HepG2 (cell line): ENCODE measurements at regions not wholly inside any gene's neighbourhood (a gene's known extent, or its start where the extent isn't known, plus 50 kb on each side); places are given as distances from the start of the nearest gene placed in this dataset.

Experiments
- ESRRA ChIP-seq: sonication (generic); formaldehyde crosslinking; IDR thresholded peaks from 2 replicates; pipeline ENCODE4 v1.5.1; 2020; ENCODE audit warnings: mild to moderate bottlenecking, low read depth, missing genetic modification reagents
- HNRNPL ChIP-seq: fragments of 200-400 bp; formaldehyde crosslinking; IDR thresholded peaks from 2 replicates; pipeline ENCODE4 v1.6.1; 2017; ENCODE audit warnings: mild to moderate bottlenecking, low read depth, low read length
- JUND ChIP-seq: sonication (generic); formaldehyde crosslinking; IDR thresholded peaks from 2 replicates; pipeline ENCODE4 v1.8.0; 2022; ENCODE audit warnings: mild to moderate bottlenecking, missing genetic modification reagents
- KLF15 ChIP-seq: sonication (generic); formaldehyde crosslinking; IDR thresholded peaks from 2 replicates; pipeline ENCODE4 v1.8.1; 2023; ENCODE audit warnings: borderline replicate concordance, mild to moderate bottlenecking, inconsistent platforms, missing genetic modification reagents, mixed read lengths
- NCOR1 ChIP-seq: fragments of 200-600 bp; sonication (generic); IDR thresholded peaks from 2 replicates; pipeline ENCODE4 v1.7.0; 2017; ENCODE audit warnings: antibody characterized with exemption, low read length, borderline replicate concordance
- ZNF292 ChIP-seq: sonication (generic); formaldehyde crosslinking; IDR thresholded peaks from 2 replicates; pipeline ENCODE4 v1.8.1; 2022; ENCODE audit warnings: mild to moderate bottlenecking, low read depth, missing genetic modification reagents, borderline replicate concordance
- ZNF460 ChIP-seq: sonication (generic); formaldehyde crosslinking; IDR thresholded peaks from 2 replicates; pipeline ENCODE4 v1.5.1; 2020; ENCODE audit warnings: missing genetic modification reagents, mild to moderate bottlenecking, borderline replicate concordance
- ZNF782 ChIP-seq: sonication (generic); formaldehyde crosslinking; IDR thresholded peaks from 2 replicates; pipeline ENCODE4 v1.4.0; 2020; ENCODE audit warnings: missing genetic modification reagents, mild to moderate bottlenecking, borderline replicate concordance
- TF ChIP-seq, protein P1 (sequence below), 2 experiments: sonication (generic) in 1 of 2; formaldehyde crosslinking in 1 of 2; IDR thresholded peaks; 2 replicates each; pipeline versions ENCODE4 v1.4.0 to v1.6.1; 2018 to 2020; ENCODE audit warnings: missing genetic modification reagents in 2 of 2, borderline replicate concordance in 1 of 2, low read depth in 1 of 2, mild to moderate bottlenecking in 1 of 2, missing biosample characterization in 1 of 2
- TF ChIP-seq, protein P2 (sequence below): sonication (generic); formaldehyde crosslinking; IDR thresholded peaks from 2 replicates; pipeline ENCODE4 v1.4.0; 2020; ENCODE audit warnings: mild to moderate bottlenecking, missing genetic modification reagents
- TF ChIP-seq, protein P3 (sequence below): sonication (generic); formaldehyde crosslinking; IDR thresholded peaks from 2 replicates; pipeline ENCODE4 v1.5.0; 2020; ENCODE audit warnings: mild to moderate bottlenecking, missing genetic modification reagents, borderline replicate concordance
- TF ChIP-seq, protein P4 (sequence below): sonication (generic); formaldehyde crosslinking; IDR thresholded peaks from 2 replicates; pipeline ENCODE4 v1.4.0; 2020; ENCODE audit warnings: missing genetic modification reagents
- TF ChIP-seq, protein P5 (sequence below): IDR thresholded peaks from 2 replicates; pipeline ENCODE4 v1.6.1; 2016; ENCODE audit warnings: missing genetic modification reagents, missing compliant biosample characterization

DNA sequence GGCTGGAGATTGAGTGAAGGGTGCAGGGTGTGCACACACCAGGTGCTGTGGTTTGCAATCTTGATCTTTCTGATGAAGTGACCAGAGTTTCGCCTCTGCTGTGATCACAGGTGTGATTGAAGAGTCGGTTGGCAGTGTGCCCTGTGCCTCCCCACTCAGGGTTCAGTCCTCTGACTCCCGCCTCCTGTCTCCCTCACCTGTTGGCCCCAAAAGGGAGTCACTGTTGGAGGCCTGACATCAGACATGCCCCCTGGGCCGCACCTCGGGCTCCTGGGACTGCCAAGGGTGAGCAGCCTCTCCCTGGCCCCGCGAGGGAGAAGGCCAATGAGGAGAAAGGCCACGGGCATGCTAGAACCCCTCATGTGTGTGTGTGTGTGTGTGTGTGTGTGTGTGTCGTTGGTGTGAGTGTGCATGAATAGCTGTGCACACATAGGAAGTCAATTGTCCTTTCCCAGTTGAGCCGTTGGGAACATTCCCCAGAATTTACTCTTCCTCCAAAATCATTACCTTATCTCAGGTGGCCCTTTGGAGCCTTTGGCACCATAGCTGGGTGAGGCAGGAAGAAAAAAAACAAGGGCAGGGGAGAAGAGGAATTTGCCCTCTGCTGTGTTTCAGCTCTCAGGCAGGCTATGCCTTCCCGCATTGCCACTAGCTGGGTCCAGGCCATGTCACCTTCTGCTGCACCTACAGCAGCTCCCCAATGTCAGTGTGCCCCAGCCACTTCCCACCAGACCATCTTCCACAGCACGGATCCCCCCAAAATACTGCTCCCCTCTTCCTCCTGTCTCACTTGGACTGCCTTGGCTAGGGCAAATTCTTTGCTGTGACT is 78.1 kb upstream of the LAPTM4A start (continued):
- TF ChIP-seq, protein P1, sequence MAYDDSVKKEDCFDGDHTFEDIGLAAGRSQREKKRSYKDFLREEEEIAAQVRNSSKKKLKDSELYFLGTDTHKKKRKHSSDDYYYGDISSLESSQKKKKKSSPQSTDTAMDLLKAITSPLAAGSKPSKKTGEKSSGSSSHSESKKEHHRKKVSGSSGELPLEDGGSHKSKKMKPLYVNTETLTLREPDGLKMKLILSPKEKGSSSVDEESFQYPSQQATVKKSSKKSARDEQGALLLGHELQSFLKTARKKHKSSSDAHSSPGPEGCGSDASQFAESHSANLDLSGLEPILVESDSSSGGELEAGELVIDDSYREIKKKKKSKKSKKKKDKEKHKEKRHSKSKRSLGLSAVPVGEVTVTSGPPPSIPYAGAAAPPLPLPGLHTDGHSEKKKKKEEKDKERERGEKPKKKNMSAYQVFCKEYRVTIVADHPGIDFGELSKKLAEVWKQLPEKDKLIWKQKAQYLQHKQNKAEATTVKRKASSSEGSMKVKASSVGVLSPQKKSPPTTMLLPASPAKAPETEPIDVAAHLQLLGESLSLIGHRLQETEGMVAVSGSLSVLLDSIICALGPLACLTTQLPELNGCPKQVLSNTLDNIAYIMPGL (CRISPR knock-in tag; IDR thresholded peaks at IDR 0.05; ENCODE audit: borderline replicate concordance in 1 of 2, low read depth in 1 of 2), result no peak
- TF ChIP-seq, protein P2, sequence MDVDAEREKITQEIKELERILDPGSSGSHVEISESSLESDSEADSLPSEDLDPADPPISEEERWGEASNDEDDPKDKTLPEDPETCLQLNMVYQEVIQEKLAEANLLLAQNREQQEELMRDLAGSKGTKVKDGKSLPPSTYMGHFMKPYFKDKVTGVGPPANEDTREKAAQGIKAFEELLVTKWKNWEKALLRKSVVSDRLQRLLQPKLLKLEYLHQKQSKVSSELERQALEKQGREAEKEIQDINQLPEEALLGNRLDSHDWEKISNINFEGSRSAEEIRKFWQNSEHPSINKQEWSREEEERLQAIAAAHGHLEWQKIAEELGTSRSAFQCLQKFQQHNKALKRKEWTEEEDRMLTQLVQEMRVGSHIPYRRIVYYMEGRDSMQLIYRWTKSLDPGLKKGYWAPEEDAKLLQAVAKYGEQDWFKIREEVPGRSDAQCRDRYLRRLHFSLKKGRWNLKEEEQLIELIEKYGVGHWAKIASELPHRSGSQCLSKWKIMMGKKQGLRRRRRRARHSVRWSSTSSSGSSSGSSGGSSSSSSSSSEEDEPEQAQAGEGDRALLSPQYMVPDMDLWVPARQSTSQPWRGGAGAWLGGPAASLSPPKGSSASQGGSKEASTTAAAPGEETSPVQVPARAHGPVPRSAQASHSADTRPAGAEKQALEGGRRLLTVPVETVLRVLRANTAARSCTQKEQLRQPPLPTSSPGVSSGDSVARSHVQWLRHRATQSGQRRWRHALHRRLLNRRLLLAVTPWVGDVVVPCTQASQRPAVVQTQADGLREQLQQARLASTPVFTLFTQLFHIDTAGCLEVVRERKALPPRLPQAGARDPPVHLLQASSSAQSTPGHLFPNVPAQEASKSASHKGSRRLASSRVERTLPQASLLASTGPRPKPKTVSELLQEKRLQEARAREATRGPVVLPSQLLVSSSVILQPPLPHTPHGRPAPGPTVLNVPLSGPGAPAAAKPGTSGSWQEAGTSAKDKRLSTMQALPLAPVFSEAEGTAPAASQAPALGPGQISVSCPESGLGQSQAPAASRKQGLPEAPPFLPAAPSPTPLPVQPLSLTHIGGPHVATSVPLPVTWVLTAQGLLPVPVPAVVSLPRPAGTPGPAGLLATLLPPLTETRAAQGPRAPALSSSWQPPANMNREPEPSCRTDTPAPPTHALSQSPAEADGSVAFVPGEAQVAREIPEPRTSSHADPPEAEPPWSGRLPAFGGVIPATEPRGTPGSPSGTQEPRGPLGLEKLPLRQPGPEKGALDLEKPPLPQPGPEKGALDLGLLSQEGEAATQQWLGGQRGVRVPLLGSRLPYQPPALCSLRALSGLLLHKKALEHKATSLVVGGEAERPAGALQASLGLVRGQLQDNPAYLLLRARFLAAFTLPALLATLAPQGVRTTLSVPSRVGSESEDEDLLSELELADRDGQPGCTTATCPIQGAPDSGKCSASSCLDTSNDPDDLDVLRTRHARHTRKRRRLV (CRISPR knock-in tag), result no peak
- TF ChIP-seq, protein P3, sequence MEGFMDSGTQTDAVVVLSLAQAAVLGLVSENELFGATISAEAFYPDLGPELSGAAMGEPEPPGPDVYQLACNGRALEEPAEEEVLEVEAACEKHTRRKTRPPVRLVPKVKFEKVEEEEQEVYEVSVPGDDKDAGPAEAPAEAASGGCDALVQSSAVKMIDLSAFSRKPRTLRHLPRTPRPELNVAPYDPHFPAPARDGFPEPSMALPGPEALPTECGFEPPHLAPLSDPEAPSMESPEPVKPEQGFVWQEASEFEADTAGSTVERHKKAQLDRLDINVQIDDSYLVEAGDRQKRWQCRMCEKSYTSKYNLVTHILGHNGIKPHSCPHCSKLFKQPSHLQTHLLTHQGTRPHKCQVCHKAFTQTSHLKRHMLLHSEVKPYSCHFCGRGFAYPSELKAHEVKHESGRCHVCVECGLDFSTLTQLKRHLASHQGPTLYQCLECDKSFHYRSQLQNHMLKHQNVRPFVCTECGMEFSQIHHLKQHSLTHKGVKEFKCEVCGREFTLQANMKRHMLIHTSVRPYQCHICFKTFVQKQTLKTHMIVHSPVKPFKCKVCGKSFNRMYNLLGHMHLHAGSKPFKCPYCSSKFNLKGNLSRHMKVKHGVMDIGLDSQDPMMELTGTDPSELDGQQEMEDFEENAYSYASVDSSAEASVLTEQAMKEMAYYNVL (CRISPR knock-in tag), result 0 out of 2 replicates have a peak, but pooled peaks have one; percentile 38
- TF ChIP-seq ZNF292 (peak; percentile 17; the same call in 1 of the 2 replicates), NCOR1 (no peak), JUND (CRISPR knock-in tag) (no peak), HNRNPL (0 out of 2 replicates have a peak, but pooled peaks have one; percentile 31), KLF15 (CRISPR knock-in tag) (no peak), ESRRA (no peak), ZNF782 (no peak), ZNF460 (CRISPR knock-in tag) (no peak)
- TF ChIP-seq, protein P4, sequence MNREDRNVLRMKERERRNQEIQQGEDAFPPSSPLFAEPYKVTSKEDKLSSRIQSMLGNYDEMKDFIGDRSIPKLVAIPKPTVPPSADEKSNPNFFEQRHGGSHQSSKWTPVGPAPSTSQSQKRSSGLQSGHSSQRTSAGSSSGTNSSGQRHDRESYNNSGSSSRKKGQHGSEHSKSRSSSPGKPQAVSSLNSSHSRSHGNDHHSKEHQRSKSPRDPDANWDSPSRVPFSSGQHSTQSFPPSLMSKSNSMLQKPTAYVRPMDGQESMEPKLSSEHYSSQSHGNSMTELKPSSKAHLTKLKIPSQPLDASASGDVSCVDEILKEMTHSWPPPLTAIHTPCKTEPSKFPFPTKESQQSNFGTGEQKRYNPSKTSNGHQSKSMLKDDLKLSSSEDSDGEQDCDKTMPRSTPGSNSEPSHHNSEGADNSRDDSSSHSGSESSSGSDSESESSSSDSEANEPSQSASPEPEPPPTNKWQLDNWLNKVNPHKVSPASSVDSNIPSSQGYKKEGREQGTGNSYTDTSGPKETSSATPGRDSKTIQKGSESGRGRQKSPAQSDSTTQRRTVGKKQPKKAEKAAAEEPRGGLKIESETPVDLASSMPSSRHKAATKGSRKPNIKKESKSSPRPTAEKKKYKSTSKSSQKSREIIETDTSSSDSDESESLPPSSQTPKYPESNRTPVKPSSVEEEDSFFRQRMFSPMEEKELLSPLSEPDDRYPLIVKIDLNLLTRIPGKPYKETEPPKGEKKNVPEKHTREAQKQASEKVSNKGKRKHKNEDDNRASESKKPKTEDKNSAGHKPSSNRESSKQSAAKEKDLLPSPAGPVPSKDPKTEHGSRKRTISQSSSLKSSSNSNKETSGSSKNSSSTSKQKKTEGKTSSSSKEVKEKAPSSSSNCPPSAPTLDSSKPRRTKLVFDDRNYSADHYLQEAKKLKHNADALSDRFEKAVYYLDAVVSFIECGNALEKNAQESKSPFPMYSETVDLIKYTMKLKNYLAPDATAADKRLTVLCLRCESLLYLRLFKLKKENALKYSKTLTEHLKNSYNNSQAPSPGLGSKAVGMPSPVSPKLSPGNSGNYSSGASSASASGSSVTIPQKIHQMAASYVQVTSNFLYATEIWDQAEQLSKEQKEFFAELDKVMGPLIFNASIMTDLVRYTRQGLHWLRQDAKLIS (CRISPR knock-in tag), result no peak
- TF ChIP-seq, protein P5, sequence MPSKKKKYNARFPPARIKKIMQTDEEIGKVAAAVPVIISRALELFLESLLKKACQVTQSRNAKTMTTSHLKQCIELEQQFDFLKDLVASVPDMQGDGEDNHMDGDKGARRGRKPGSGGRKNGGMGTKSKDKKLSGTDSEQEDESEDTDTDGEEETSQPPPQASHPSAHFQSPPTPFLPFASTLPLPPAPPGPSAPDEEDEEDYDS (CRISPR knock-in tag), result no peak
